Urothelium cell line (cell line): ENCODE measurements at regions not wholly inside any gene's neighbourhood (a gene's known extent, or its start where the extent isn't known, plus 50 kb on each side); places are given as distances from the start of the nearest gene placed in this dataset.
"Not testable (repeated sequence)": the region's sequence is repeated elsewhere in the genome, so short reads cannot be mapped to it uniquely, and the experiment has no call there.

ENCODE experiments used
- DNase-seq: peaks from one replicate; pipeline ENCODE4 v3.0.0; 2011; ENCODE audit warnings: low spot score, mixed read lengths
- FAIRE-seq: peaks from 2 replicates; lab custom pipeline; 2011; peaks lifted over from hg19 to GRCh38; lab: Jason Lieb, UNC

DNA sequence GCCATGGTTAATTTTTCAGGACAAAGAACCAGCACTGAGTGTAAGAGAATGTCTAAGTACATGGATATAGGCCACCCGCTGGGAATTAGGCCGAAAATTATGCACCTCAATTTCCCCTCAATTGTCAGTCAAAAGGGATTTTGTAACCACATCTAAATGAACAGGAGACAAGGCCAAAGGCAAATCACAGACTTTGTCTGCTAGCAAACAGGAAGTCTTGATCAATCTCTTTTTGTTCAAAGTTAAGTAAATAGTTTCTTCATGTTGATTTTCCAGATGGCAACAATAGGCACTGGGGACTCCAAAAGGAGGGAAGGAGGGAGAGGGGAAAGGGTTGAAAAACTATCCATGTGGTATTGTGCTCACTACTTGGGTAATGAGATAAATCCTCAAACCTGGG lies 276.0 kb downstream of the COG6 start:
- FAIRE-seq (no peak), DNase-seq (no peak)

DNA sequence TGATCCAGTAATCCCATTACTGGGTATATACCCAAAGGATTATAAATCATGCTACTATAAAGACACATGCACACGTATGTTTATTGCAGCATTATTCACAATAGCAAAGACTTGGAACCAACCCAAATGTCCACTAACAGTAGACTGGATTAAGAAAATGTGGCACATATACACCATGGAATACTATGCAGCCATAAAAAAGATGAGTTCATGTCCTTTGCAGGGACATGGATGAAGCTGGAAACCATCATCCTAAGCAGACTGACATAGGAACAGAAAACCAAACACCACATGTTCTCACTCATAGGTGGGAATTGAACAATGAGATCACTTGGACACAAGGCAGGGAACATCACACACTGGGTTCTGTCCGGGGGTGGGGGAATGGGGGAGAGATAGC lies 277.1 kb downstream of the COG6 start:
- not testable (repeated sequence) for DNase-seq, FAIRE-seq

DNA sequence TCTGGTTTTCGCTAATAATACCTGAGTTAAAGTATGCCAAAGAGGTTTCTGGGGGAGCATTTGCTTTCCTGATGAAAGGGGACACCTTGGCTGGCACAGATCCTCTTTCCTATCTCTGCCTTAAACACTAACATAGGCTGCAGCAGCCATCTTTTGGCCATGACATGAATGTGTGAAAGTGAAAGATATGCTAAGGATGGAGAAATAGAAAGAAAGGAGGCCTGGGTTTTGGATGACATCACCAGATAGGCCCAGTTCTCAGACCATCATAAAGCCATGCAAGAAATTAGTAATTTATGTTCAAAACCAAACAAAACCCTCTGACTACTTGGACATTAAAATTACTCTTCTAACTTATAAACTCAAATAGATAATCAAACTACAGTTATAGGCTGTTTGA lies 279.7 kb downstream of the COG6 start:
- FAIRE-seq: no peak
- no peak for DNase-seq

- FAIRE-seq (no peak), DNase-seq (no peak)
Observed at GRCh38 chr13:39938596-39938995, 283.1 kb downstream of the COG6 start.

DNA sequence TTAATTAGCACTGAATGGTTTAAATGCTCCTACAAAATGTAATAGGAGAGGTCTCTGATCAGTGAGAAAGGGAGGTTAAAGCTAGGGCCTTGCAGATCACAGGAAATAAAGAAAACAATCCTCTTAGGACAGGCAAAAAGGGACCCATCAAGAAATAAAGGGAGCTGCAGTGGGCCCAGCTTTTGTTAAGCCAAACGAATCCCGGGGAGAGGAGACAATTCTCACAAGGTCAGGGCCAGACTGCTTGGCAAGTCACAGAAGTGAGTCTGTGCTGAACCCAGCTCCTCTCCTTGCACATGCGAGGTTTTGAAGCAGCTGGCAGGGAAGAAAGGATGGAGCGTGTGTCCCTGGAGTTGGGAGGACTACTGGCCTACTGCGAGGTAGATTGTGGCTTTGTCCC lies 285.8 kb downstream of the COG6 start:
- no peak for FAIRE-seq
- DNase-seq: no peak

GRCh38 chr13:39941911-39942551 lies 286.6 kb downstream of the COG6 start:
- DNase-seq (no peak), FAIRE-seq (no peak)

- FAIRE-seq: no peak
Observed at GRCh38 chr13:39942552-39943273, 287.3 kb downstream of the COG6 start.

GRCh38 chr13:39943711-39944110 lies 288.2 kb downstream of the COG6 start:
- DNase-seq (no peak), FAIRE-seq (no peak)

More at GRCh38 chr13:39942552-39943273, 287.3 kb downstream of the COG6 start:
- peak; percentile 72 for DNase-seq

- FAIRE-seq (no peak), DNase-seq (no peak)
Observed at GRCh38 chr13:39945226-39945625, 289.8 kb downstream of the COG6 start.

GRCh38 chr13:39946769-39947168 lies 291.3 kb downstream of the COG6 start:
- FAIRE-seq: no peak
- no peak for DNase-seq

DNA sequence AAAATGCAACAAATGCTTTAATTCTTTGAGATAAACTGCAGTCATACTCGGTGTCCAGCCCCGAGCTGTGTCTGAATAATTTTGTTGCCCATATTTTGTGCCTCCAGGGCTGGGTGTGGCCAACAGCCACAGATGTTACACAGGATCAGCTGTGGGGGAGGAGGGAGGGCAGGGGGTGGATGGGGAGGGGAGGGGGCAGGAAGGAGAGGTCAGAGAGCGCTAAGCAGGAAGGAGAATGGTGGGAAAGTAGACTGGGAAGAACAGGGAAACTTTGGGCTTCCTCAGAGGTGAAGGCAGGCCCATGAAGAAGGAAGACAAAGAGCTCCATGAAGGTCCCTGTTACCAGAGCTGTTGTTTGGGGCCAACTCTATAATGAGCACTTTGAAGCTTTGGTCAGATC lies 295.8 kb downstream of the COG6 start:
- FAIRE-seq: no peak
- no peak for DNase-seq

DNA sequence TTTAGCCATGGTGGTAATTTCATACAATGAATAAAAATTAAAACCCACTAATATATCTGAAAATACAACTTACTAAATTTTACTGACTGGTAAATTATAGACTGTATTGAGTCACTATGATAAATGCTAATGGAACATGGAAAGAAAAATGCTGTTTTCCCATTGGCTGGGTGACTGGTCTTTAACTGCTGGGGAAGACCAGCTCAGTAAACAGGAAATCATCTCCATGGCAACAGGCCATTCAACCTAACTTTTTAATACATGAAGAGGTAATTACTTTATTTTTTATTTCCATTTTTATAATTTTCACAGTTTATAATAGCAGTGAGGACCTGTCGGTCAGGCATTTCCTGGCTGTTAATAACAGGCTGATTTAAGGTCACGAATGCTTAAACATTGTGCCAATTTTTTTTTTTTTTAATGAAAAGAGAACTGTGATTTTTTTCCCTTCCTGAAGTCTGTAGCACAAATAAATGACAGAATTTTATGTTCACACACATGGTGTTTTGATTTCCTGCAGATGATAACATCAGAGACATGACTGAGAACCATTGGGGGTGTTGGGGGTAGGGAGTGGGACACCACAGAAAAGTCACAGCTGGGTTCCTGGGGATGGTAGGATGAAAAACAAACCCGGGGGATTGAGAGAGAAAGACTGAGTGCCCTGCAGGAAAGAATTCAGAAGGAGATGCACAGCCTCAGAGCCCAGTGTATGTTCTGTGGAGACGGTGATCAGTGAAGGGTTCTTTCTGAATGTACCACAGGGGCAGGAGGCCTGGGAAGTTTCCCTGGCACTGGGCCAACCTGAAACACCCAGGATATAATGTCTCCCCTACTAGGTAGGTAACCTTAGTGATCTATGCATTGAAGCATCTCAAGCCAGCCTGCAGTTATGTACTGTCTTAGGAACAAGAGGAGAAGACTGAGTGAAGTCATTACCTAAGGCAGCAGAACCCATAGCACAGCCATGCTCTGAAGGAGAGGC lies 297.1 kb downstream of the COG6 start:
- FAIRE-seq (no peak), DNase-seq (no peak)

GRCh38 chr13:39954476-39954875 lies 299.0 kb downstream of the COG6 start:
- DNase-seq: no peak
- no peak for FAIRE-seq

- DNase-seq (no peak), FAIRE-seq (no peak)
Observed at GRCh38 chr13:39955560-39955959, 300.1 kb downstream of the COG6 start.

- DNase-seq (no peak), FAIRE-seq (no peak)
Observed at GRCh38 chr13:39956036-39956435, 300.6 kb downstream of the COG6 start.

- FAIRE-seq: no peak
- DNase-seq: no peak
Observed at GRCh38 chr13:39957868-39958677, 302.6 kb downstream of the COG6 start.

GRCh38 chr13:39959497-39960144 lies 304.2 kb downstream of the COG6 start:
- DNase-seq: no peak
- no peak for FAIRE-seq

GRCh38 chr13:39960191-39960590 lies 304.7 kb downstream of the COG6 start:
- FAIRE-seq (no peak), DNase-seq (no peak)

GRCh38 chr13:39961036-39961435 lies 305.6 kb downstream of the COG6 start:
- DNase-seq: no peak
- no peak for FAIRE-seq

- no peak for FAIRE-seq
- DNase-seq: no peak
Observed at GRCh38 chr13:39963612-39964011, 308.1 kb downstream of the COG6 start.
